GM12892 (cell line): ENCODE measurements at regions not wholly inside any gene's neighbourhood (a gene's known extent, or its start where the extent isn't known, plus 50 kb on each side); places are given as distances from the start of the nearest gene placed in this dataset.
A peak's percentile ranks its signal among the peaks of the same experiment; 100 is the strongest.
"Not testable (repeated sequence)": the region's sequence is repeated elsewhere in the genome, so short reads cannot be mapped to it uniquely, and the experiment has no call there.

Experiments
- DNase-seq: peaks from one replicate; pipeline ENCODE4 v3.0.0; 2011; ENCODE audit not compliant: insufficient read length
- FAIRE-seq: peaks from 2 replicates; lab custom pipeline; 2011; peaks lifted over from hg19 to GRCh38; lab: Jason Lieb, UNC
- POLR2A ChIP-seq: IDR thresholded peaks from 2 replicates; pipeline ENCODE4 v1.6.1; 2011; ENCODE audit warnings: low read depth, low read length, control low read depth
- POLR2AphosphoS5 ChIP-seq: IDR thresholded peaks from 2 replicates; pipeline ENCODE4 v1.6.1; 2011; ENCODE audit warnings: low read depth, low read length, control low read depth
- TAF1 ChIP-seq: IDR thresholded peaks from 2 replicates; pipeline ENCODE4 v1.6.1; 2011; ENCODE audit warnings: low read depth, mild to moderate bottlenecking, control low read depth, low read length, borderline replicate concordance

- no peak for DNase-seq
- TF ChIP-seq POLR2A (no peak), TAF1 (no peak), POLR2AphosphoS5 (no peak)
- no peak for FAIRE-seq
Measured at GRCh38 chr2:125654226-125654625, 1001.7 kb upstream of the GYPC start.

- no peak for TF ChIP-seq POLR2AphosphoS5
- TF ChIP-seq POLR2A = no peak
- TF ChIP-seq TAF1 = no peak
- FAIRE-seq (no peak), DNase-seq (no peak)
Measured at GRCh38 chr2:125656190-125656589, 999.8 kb upstream of the GYPC start.

DNA sequence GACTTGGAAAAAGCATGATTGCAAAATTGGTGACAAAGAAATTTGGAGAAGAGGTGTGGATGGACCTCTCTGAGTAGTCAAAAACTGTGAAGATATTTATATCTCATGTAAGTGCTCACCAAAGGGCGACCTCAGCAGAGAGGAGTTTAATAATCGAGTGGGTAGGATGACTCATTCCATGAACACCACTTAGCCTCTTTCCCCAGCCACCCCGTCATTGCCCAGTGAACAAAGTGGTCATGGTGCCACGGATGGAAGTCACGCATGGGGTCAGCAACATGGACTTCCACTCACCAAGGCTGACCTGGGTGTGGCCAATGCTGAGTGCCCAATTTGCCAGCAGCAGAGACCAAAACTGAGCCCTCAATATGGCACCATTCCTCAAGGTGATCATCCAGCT is 997.4 kb upstream of the GYPC start:
- no peak for DNase-seq
- TF ChIP-seq TAF1 (no peak), POLR2A (no peak)
- no peak for FAIRE-seq

DNA sequence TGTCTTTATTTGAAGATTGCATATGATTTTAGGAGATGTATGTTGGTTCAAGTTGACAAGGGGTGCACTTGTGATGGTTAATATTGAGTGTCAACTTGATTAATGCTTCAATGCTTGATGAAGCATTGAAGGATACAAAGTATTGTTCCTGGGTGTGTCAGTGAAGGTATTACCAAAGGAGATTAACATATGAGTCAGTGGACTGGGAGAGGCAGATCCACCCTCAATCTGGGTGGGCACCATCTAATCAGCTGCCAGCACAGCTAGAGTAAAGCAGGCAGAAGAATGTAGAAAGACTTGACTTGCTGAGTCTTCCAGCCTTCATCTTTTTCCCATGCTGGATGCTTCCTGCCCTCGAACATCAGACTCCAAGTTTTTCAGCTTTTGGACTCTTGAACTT is 995.6 kb upstream of the GYPC start:
- FAIRE-seq, DNase-seq: not testable (repeated sequence)

- TF ChIP-seq POLR2A (no peak), TAF1 (no peak), POLR2AphosphoS5 (no peak)
- peak; percentile 24 for FAIRE-seq
- DNase-seq = no peak
Measured at GRCh38 chr2:125667630-125668029, 988.3 kb upstream of the GYPC start.

GRCh38 chr2:125679903-125680302 is 976.1 kb upstream of the GYPC start:
- TF ChIP-seq POLR2AphosphoS5 (no peak), TAF1 (no peak), POLR2A (no peak)
- DNase-seq (no peak), FAIRE-seq (no peak)

- FAIRE-seq (no peak), DNase-seq (no peak)
- no peak for TF ChIP-seq TAF1
- no peak for TF ChIP-seq POLR2AphosphoS5
- no peak for TF ChIP-seq POLR2A
Measured at GRCh38 chr2:125680809-125681208, 975.1 kb upstream of the GYPC start.

DNA sequence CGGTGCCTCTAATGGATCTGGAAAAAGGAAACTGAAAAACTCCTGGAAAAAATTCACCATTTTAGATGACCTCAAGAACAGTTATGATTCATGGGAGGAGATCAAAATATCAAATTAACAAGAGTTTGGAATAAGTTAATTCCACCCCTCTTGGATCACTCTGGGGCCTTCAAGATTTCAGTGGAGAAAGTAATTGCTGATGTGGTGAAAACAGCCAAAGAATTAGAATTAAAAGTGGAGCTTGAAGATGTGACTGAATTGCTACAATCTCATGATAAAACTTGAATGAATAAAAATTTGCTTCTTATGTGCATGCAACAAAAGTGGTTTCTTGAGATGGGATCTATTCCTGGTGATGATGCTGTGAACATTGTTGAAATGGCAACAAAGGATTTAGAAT is 974.4 kb upstream of the GYPC start:
- FAIRE-seq (no peak), DNase-seq (no peak)
- TF ChIP-seq POLR2AphosphoS5 (no peak), POLR2A (no peak), TAF1 (no peak)

GRCh38 chr2:125681976-125682805 is 973.8 kb upstream of the GYPC start:
- DNase-seq (no peak), FAIRE-seq (no peak)
- TF ChIP-seq POLR2AphosphoS5 (no peak), TAF1 (no peak), POLR2A (no peak)

DNA sequence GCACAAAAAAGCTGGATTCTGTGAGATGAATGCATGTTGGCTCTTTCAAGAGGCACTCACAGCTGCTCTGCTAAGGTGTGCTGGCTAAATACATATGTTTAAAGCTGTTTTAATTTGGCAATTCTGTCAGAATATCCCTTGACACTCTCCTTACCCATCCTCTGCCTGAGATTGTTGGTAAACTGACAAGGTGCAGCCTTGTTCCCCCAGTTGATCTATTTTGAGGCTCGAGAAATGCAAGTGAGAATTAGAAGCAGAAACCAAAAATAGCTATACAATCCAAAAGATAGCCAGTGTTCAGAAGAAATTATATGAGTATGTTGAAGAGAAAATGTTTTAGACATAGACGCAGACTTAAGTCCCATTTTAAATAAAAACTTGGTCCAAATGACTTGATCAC is 971.7 kb upstream of the GYPC start:
- no peak for FAIRE-seq
- no peak for DNase-seq
- TF ChIP-seq POLR2AphosphoS5 (no peak), POLR2A (no peak), TAF1 (no peak)

DNA sequence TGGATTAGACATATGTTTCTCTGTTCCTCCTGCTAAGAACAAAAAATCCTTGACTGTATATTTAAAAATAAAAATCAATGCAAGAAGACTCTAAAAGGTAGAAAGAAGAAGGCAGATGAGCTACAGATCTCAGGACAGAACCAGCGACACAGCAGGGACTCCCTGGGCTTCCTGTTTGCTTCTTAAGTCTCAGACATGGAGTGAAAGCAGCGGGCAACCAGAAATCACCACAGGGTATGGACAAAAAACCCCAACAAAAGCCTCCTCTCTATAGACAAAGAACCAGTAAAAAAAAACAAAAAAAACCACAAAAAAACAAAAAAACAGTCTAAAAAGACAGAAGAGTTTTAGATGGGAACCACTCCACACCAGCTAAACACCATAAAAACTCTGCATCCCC is 971.0 kb upstream of the GYPC start:
- DNase-seq (no peak), FAIRE-seq (no peak)
- no peak for TF ChIP-seq POLR2A
- no peak for TF ChIP-seq POLR2AphosphoS5
- TF ChIP-seq TAF1 = no peak

GRCh38 chr2:125696560-125696959 is 959.4 kb upstream of the GYPC start:
- no peak for TF ChIP-seq POLR2AphosphoS5
- no peak for TF ChIP-seq TAF1
- no peak for TF ChIP-seq POLR2A
- FAIRE-seq (no peak), DNase-seq (no peak)

DNA sequence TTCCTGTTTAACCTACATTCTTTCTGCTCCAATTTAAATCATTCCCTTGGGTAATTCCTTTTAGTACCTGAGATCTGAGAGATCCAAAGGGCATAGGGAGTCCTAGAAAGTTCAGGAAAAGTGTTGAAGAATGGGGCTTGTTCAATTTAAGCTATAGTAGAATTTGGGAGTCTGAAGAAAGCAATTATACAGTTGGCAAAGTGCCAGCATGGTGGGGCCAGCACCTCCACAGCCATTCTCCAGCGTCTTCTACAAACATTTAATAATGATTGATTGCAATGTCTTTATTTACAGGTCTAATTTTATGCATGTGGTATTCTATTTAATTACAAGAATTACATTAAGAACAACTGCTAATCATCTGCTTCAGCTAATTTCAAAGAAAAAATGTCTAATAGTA is 957.7 kb upstream of the GYPC start:
- DNase-seq = no peak
- TF ChIP-seq POLR2A (no peak), TAF1 (no peak), POLR2AphosphoS5 (no peak)
- no peak for FAIRE-seq
